Colonic mucosa (tissue), 4 donors: ENCODE measurements at regions not wholly inside any gene's neighbourhood (a gene's known extent, or its start where the extent isn't known, plus 50 kb on each side); places are given as distances from the start of the nearest gene placed in this dataset.

ENCODE experiments used
- DNase-seq: peaks from one replicate; pipeline ENCODE4 v3.0.0-alpha.2; 2020
- H3K27ac ChIP-seq: fragments of 200-600 bp; one replicate; pipeline ENCODE4 v1.8.0; 2021
- H3K27me3 ChIP-seq: fragments of 200-600 bp; one replicate; pipeline ENCODE4 v1.8.0; 2021
- H3K36me3 ChIP-seq: fragments of 200-600 bp; one replicate; pipeline ENCODE4 v1.8.0; 2021
- H3K4me1 ChIP-seq: fragments of 200-600 bp; one replicate; pipeline ENCODE4 v1.8.0; 2021; ENCODE audit warnings: mild to moderate bottlenecking
- H3K4me3 ChIP-seq: fragments of 200-600 bp; one replicate; pipeline ENCODE4 v1.8.0; 2021
- H3K9ac ChIP-seq, 2 donors: one replicate each; pipeline ENCODE4 v1.7.0; 2013; ENCODE audit warnings: control low read depth in 2 of 2, low read depth in 2 of 2, low read length in 2 of 2
- H3K9me3 ChIP-seq: fragments of 200-600 bp; one replicate; pipeline ENCODE4 v1.8.0; 2021
- intact Hi-C: fragments of 100-400 bp; cut with DNase I; formaldehyde crosslinking; loops from one replicate; pipeline ENCODE4 v1.14.1; 2022
- TF ChIP-seq, protein P1 (sequence below): fragments of 200-600 bp; IDR thresholded peaks from one replicate; pipeline ENCODE4 v1.8.0; 2022; ENCODE audit warnings: antibody characterized with exemption, mild to moderate bottlenecking
- donor health status: healthy.
- donor health status: DM: no; HTN: no; CAD: no.
- donor health status: DM: no; HTN: no; CAD: no.

DNA sequence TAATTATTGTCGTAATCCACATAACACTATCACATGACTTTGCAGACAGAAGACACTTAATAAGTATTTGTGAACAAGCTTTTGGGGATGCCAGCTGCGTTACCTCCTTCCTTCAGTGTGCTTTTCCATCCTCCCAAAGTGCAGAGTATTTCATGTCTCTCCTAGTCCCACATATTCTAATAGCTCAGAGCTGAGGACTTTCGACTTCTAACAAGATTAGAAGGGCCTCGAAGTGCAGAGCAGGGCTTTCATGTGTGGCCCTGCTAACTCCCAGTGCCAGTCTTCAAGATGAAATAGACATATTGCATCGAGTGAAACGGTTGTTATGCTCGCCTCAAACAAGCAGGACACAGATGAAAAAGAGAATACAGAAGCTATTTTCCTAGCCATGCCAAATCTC, 125.7 kb upstream of the RNF32 start:
- Histone ChIP-seq H3K36me3 (no peaks in the 10 kb centered on the region), H3K9ac (no peak overlapping the region), H3K4me1 (no peaks in the 10 kb centered on the region), H3K27ac (no peak overlapping the region), H3K4me3 (no peak overlapping the region), H3K9me3 (no peaks in the 10 kb centered on the region), H3K27me3 (no peaks in the 10 kb centered on the region)
- TF ChIP-seq, protein P1, sequence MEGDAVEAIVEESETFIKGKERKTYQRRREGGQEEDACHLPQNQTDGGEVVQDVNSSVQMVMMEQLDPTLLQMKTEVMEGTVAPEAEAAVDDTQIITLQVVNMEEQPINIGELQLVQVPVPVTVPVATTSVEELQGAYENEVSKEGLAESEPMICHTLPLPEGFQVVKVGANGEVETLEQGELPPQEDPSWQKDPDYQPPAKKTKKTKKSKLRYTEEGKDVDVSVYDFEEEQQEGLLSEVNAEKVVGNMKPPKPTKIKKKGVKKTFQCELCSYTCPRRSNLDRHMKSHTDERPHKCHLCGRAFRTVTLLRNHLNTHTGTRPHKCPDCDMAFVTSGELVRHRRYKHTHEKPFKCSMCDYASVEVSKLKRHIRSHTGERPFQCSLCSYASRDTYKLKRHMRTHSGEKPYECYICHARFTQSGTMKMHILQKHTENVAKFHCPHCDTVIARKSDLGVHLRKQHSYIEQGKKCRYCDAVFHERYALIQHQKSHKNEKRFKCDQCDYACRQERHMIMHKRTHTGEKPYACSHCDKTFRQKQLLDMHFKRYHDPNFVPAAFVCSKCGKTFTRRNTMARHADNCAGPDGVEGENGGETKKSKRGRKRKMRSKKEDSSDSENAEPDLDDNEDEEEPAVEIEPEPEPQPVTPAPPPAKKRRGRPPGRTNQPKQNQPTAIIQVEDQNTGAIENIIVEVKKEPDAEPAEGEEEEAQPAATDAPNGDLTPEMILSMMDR: no peak
- intact Hi-C loops: no loop called here
- DNase-seq: no peak

DNA sequence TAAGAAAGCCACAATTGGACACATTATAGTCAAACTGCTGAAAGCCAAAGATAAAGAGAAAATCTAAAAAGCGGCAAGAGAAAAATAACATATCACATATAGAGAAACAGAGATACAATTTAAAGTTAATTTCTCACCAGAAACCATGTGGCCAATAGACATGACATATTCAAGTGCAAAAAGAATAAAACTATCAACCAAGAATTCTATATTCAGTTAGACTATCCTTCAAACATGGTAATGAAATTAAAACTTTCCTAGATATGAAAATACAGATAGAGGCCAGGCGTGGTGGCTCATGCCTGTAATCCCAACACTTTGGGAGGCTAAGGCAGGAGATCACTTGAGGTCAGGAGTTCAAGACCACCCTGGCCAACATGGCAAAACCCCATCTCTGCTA, 129.1 kb upstream of the RNF32 start:
- intact Hi-C loops: no loop called here
- no peaks in the 10 kb centered on the region for H3K36me3 ChIP-seq
- no peak overlapping the region for H3K9ac ChIP-seq
- no peaks in the 10 kb centered on the region for H3K27me3 ChIP-seq
- H3K4me1 ChIP-seq: no peaks in the 10 kb centered on the region
- TF ChIP-seq, protein P1: no peak
- DNase-seq: no peak
- no peak overlapping the region for H3K27ac ChIP-seq
- H3K9me3 ChIP-seq: no peaks in the 10 kb centered on the region
- H3K4me3 ChIP-seq: no peak overlapping the region

DNA sequence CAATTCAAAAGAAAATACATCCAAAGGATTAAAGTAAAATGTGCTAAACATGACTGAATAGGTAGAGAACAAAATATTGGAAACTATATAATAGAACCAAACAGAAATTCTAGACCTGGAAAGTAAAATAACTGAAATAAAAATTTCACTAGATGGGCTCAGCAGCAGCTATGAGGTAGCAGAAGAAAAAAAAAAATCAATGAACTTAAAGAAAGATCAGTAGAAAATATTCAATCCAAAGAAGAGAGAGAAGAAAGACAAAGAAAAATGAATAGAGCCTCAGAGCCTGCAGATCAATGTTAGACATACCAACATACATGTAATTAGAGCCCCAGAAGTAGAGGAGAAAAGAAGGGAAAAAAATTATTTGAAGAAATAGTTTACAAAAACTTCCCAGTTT, 129.6 kb upstream of the RNF32 start:
- intact Hi-C loops: no loop called here
- H3K27me3 ChIP-seq: no peaks in the 10 kb centered on the region
- TF ChIP-seq, protein P1: no peak
- no peak for DNase-seq
- no peak overlapping the region for H3K9ac ChIP-seq
- no peaks in the 10 kb centered on the region for H3K36me3 ChIP-seq
- H3K27ac ChIP-seq: no peak overlapping the region
- H3K9me3 ChIP-seq: no peaks in the 10 kb centered on the region
- H3K4me3 ChIP-seq: no peak overlapping the region
- H3K4me1 ChIP-seq: no peaks in the 10 kb centered on the region

DNA sequence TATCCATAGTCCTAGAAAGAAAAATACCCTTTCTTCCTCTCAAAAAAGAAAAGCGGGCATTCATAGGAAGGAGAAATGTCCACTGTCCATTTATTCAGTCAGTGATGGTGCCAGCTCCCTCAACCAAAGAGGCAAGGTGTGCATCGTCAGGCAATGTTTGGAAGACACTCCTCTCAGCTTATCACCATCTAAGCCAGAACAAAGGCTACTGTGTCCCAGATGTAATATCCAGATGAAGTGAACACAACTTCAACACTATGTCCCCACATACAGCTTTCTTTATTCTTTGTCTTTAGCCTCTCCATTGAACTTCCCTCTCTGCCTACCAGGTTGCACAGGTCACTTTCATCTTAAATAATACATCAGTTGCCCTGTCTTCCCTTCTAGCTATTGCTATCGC, 131.4 kb upstream of the RNF32 start:
- TF ChIP-seq, protein P1: no peak
- no peak for DNase-seq
- Histone ChIP-seq H3K4me1 (no peaks in the 10 kb centered on the region), H3K36me3 (no peaks in the 10 kb centered on the region), H3K9ac (no peak overlapping the region), H3K4me3 (no peak overlapping the region), H3K9me3 (no peaks in the 10 kb centered on the region), H3K27me3 (no peaks in the 10 kb centered on the region), H3K27ac (no peak overlapping the region)
- intact Hi-C loops: no loop called here

DNA sequence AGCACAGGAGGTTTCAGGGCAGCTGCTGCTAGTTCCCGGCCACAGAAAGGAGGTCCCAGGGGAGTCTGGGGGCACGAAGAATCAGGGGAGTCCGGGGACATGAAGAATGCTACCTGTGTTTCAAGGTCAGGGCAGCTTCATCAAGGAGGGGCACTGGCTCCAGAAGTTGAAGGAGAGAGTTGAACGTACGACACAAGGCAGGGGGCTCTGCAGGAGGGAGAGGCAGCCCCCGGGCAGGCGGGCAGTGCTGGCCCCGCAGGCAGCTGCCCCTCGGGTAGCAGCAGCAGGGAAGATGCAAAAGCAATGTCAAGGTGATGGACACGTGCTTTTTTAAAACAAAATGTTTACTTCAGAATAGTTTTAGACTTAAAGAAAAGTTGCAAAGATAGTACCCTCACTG, 134.7 kb upstream of the RNF32 start:
- no peak overlapping the region for H3K4me3 ChIP-seq
- H3K4me1 ChIP-seq: no peaks in the 10 kb centered on the region
- TF ChIP-seq, protein P1: no peak
- H3K9ac ChIP-seq: no peak overlapping the region
- H3K36me3 ChIP-seq: no peaks in the 10 kb centered on the region
- DNase-seq: no peak
- H3K27me3 ChIP-seq: no peaks in the 10 kb centered on the region
- intact Hi-C loops: no loop called here
- no peak overlapping the region for H3K27ac ChIP-seq
- no peaks in the 10 kb centered on the region for H3K9me3 ChIP-seq
